Right lobe of liver (tissue), 6 donors: ENCODE measurements at regions not wholly inside any gene's neighbourhood (a gene's known extent, or its start where the extent isn't known, plus 50 kb on each side); places are given as distances from the start of the nearest gene placed in this dataset.
A peak's percentile ranks its signal among the peaks of the same experiment; 100 is the strongest.

Source experiments
- ATAC-seq, 4 donors: fragments of 200-7000 bp; cut with Tn5 transposase; one replicate each; pipeline ENCODE4 v1.9.1; 2020; ENCODE audit warnings: mild to moderate bottlenecking in 4 of 4, moderate library complexity in 4 of 4
- DNase-seq, 3 donors: peaks; one replicate each; pipeline ENCODE4 v3.0.0-alpha.2; 2020
- H3K27ac ChIP-seq, 3 donors: fragments of 200-600 bp; one replicate each; pipeline ENCODE4 v1.8.0; 2022
- H3K27me3 ChIP-seq, 2 donors: fragments of 200-600 bp; one replicate each; pipeline ENCODE4 v1.8.0; 2022
- H3K36me3 ChIP-seq, 4 donors: fragments of 200-600 bp; sonication (generic) in 1 of 4; one replicate each; pipeline versions ENCODE4 v1.5.1 to v1.8.0; 2017 to 2022; ENCODE audit warnings: control low read depth in 1 of 4
- H3K4me1 ChIP-seq, 4 donors: fragments of 200-600 bp; sonication (generic) in 1 of 4; one replicate each; pipeline versions ENCODE4 v1.5.1 to v1.8.0; 2017 to 2022; ENCODE audit warnings: control low read depth in 1 of 4
- H3K4me3 ChIP-seq, 3 donors: fragments of 200-600 bp; one replicate each; pipeline ENCODE4 v1.8.0; 2022
- H3K9me3 ChIP-seq, 4 donors: fragments of 200-600 bp; sonication (generic) in 1 of 4; one replicate each; pipeline versions ENCODE4 v1.5.1 to v1.8.0; 2017 to 2022; ENCODE audit warnings: control low read depth in 1 of 4
- CTCF ChIP-seq, 4 donors: fragments of 200-600 bp in 3 of 4; fragments of 450-650 bp in 1 of 4; IDR thresholded peaks; one replicate each; pipeline versions ENCODE4 v1.5.1 to v1.8.0; 2016 to 2022; ENCODE audit warnings: antibody characterized with exemption in 4 of 4, mild to moderate bottlenecking in 2 of 4
- POLR2A ChIP-seq: fragments of 450-650 bp; IDR thresholded peaks from one replicate; pipeline ENCODE4 v1.6.1; 2017; ENCODE audit warnings: antibody characterized with exemption, mild to moderate bottlenecking
- WGBS: methylation state at CpG from one replicate; pipeline ENCODE4 v1.1.6; 2018; ENCODE audit warnings: low coverage, low lambda C conversion rate; ENCODE audit not compliant: insufficient coverage; ENCODE audit errors: missing lambda C conversion rate; 5-methylcytosine and 5-hydroxymethylcytosine counted together
- intact Hi-C, 2 donors: fragments of 100-400 bp; cut with DNase I; formaldehyde crosslinking; loops; one replicate each; pipeline versions ENCODE4 v1.11.2 to v1.14.1; 2022
- donor health status: DM: no; HTN: yes; CAD: no.
- donor health status: DM: no; HTN: no; CAD: no.
- donor health status: DM: no; HTN: no; CAD: no.
- donor health status: DM: no; HTN: yes; CAD: no.
- donor health status: DM: no; HTN: yes; CAD: no.

GRCh38 chr10:32156031-32156495 is 99.8 kb upstream of the KIF5B start:
- no peaks in the 10 kb centered on the region for H3K9me3 ChIP-seq
- H3K27ac ChIP-seq = no peak overlapping the region
- DNase-seq (no peak), ATAC-seq (no peak)
- 33% methylated on average over 4 of the region's 4 CpGs for WGBS
- no peaks in the 10 kb centered on the region for H3K27me3 ChIP-seq
- H3K36me3 ChIP-seq = no peaks in the 10 kb centered on the region
- no peak for TF ChIP-seq POLR2A
- TF ChIP-seq CTCF (IDR thresholded peaks at IDR 0.05) = no peak
- intact Hi-C loops = no loop called here
- H3K4me1 ChIP-seq = no peaks in the 10 kb centered on the region
- no peak overlapping the region for H3K4me3 ChIP-seq

GRCh38 chr10:32155075-32155516 is 98.9 kb upstream of the KIF5B start:
- 27% methylated on average over 1 of the region's 2 CpGs for WGBS
- no peaks in the 10 kb centered on the region for H3K9me3 ChIP-seq
- ATAC-seq = peak in 1 of 4 donors; percentile 21

GRCh38 chr10:32153931-32154330 is 97.7 kb upstream of the KIF5B start:
- TF ChIP-seq CTCF (IDR thresholded peaks at IDR 0.05) (no peak), POLR2A (no peak)

More at GRCh38 chr10:32155075-32155516, 98.9 kb upstream of the KIF5B start:
- no peaks in the 10 kb centered on the region for H3K27me3 ChIP-seq
- H3K36me3 ChIP-seq = no peaks in the 10 kb centered on the region
- no peak overlapping the region for H3K27ac ChIP-seq
- no peaks in the 10 kb centered on the region for H3K4me1 ChIP-seq
- intact Hi-C loops = no loop called here
- no peak for TF ChIP-seq CTCF (IDR thresholded peaks at IDR 0.05)
- TF ChIP-seq POLR2A = no peak
- DNase-seq = no peak
- no peak overlapping the region for H3K4me3 ChIP-seq

GRCh38 chr10:32153252-32153651 is 97.0 kb upstream of the KIF5B start:
- intact Hi-C loops = no loop called here
- WGBS = 61% methylated on average over 4 of the region's 4 CpGs
- no peak for DNase-seq
- no peaks in the 10 kb centered on the region for H3K9me3 ChIP-seq
- no peak overlapping the region for H3K4me3 ChIP-seq
- no peak overlapping the region for H3K27ac ChIP-seq
- no peaks in the 10 kb centered on the region for H3K36me3 ChIP-seq
- no peak for ATAC-seq
- no peaks in the 10 kb centered on the region for H3K4me1 ChIP-seq
- H3K27me3 ChIP-seq = no peaks in the 10 kb centered on the region
- TF ChIP-seq CTCF (IDR thresholded peaks at IDR 0.05) = no peak
- TF ChIP-seq POLR2A = no peak

More at GRCh38 chr10:32153931-32154330, 97.7 kb upstream of the KIF5B start:
- Histone ChIP-seq H3K36me3 (no peaks in the 10 kb centered on the region), H3K9me3 (no peaks in the 10 kb centered on the region), H3K4me3 (no peak overlapping the region), H3K27ac (no peak overlapping the region), H3K27me3 (no peaks in the 10 kb centered on the region), H3K4me1 (no peaks in the 10 kb centered on the region)
- ATAC-seq (no peak), DNase-seq (no peak)
- WGBS = 100% methylated on average over 1 of the region's 1 CpG
- intact Hi-C loops = no loop called here

- Histone ChIP-seq H3K36me3 (no peaks in the 10 kb centered on the region), H3K4me1 (no peaks in the 10 kb centered on the region), H3K27ac (no peak overlapping the region), H3K9me3 (no peaks in the 10 kb centered on the region), H3K4me3 (no peak overlapping the region), H3K27me3 (no peaks in the 10 kb centered on the region)
- ATAC-seq (no peak), DNase-seq (no peak)
- TF ChIP-seq POLR2A = no peak
- no peak for TF ChIP-seq CTCF (IDR thresholded peaks at IDR 0.05)
- WGBS = 77% methylated on average over 2 of the region's 2 CpGs
- intact Hi-C loops = no loop called here
Observed at GRCh38 chr10:32151871-32152270, 95.6 kb upstream of the KIF5B start.
